DND-41 (cell line): ENCODE measurements at regions not wholly inside any gene's neighbourhood (a gene's known extent, or its start where the extent isn't known, plus 50 kb on each side); places are given as distances from the start of the nearest gene placed in this dataset.

Source experiments
- ATAC-seq: fragments of 200-7000 bp; cut with Tn5 transposase; 3 replicates; pipeline ENCODE4 v1.9.1; 2021; ENCODE audit warnings: low read depth; ENCODE audit not compliant: insufficient read depth
- DNase-seq: peaks from one replicate; pipeline ENCODE4 v3.0.0-alpha.2; 2020
- H2AFZ ChIP-seq: 2 replicates; pipeline ENCODE4 v1.6.0; 2012; ENCODE audit warnings: low read depth, low read length
- H3K27ac ChIP-seq: 2 replicates; pipeline ENCODE4 v1.5.1; 2012; ENCODE audit warnings: low read length, inconsistent platforms
- H3K27me3 ChIP-seq: fragments of 200-600 bp; sonication (generic); 2 replicates; pipeline ENCODE4 v1.6.0; 2012; ENCODE audit warnings: low read length, mild to moderate bottlenecking, inconsistent platforms; ENCODE audit not compliant: insufficient read depth, poor library complexity
- H3K36me3 ChIP-seq: 2 replicates; pipeline ENCODE4 v1.5.1; 2012; ENCODE audit warnings: low read length, inconsistent platforms; ENCODE audit not compliant: insufficient read depth
- H3K4me1 ChIP-seq: 2 replicates; pipeline ENCODE4 v1.5.1; 2012; ENCODE audit warnings: mild to moderate bottlenecking, low read length; ENCODE audit not compliant: insufficient read depth
- H3K4me2 ChIP-seq: 2 replicates; pipeline ENCODE4 v1.6.0; 2012; ENCODE audit warnings: mild to moderate bottlenecking, moderate library complexity, low read length, inconsistent platforms; ENCODE audit not compliant: insufficient read depth
- H3K4me3 ChIP-seq, 2 experiments: fragments of 200-600 bp in 1 of 2; shearing (Covaris generic) in 1 of 2; 2 replicates each; pipeline ENCODE4 v1.5.1; 2012 to 2016; ENCODE audit warnings: inconsistent platforms in 2 of 2, low read length in 2 of 2, mild to moderate bottlenecking in 2 of 2, low read depth in 1 of 2, moderate library complexity in 1 of 2
- H3K79me2 ChIP-seq: 2 replicates; pipeline ENCODE4 v1.6.0; 2012; ENCODE audit warnings: low read length, inconsistent platforms; ENCODE audit not compliant: insufficient read depth
- H3K9ac ChIP-seq: 2 replicates; pipeline ENCODE4 v1.6.0; 2012; ENCODE audit warnings: low read depth, mild to moderate bottlenecking, inconsistent platforms, low read length, moderate library complexity
- H3K9me3 ChIP-seq: 2 replicates; pipeline ENCODE4 v1.5.1; 2012; ENCODE audit warnings: low read length, moderate library complexity, mild to moderate bottlenecking, inconsistent platforms; ENCODE audit not compliant: insufficient read depth, severe bottlenecking
- H4K20me1 ChIP-seq: 2 replicates; pipeline ENCODE4 v1.6.0; 2012; ENCODE audit warnings: low read length; ENCODE audit not compliant: insufficient read depth
- EZH2 ChIP-seq: IDR thresholded peaks from 3 replicates; pipeline ENCODE4 v1.6.1; 2012; ENCODE audit warnings: borderline replicate concordance, low read depth, mild to moderate bottlenecking, moderate library complexity, low read length, inconsistent platforms; ENCODE audit not compliant: severe bottlenecking
- TF ChIP-seq, protein P1 (sequence below): IDR thresholded peaks from 2 replicates; pipeline ENCODE4 v1.5.1; 2012; ENCODE audit warnings: borderline replicate concordance, low read length, moderate library complexity, mild to moderate bottlenecking; ENCODE audit not compliant: poor library complexity, severe bottlenecking; ENCODE audit errors: extremely low read depth

- Histone ChIP-seq H3K9ac (no peak overlapping the region), H3K27ac (no peak overlapping the region), H3K4me1 (no peaks in the 10 kb centered on the region), H2AFZ (no peak overlapping the region), H3K4me2 (no peak overlapping the region), H4K20me1 (no peaks in the 10 kb centered on the region), H3K27me3 (no peaks in the 10 kb centered on the region), H3K9me3 (peaks cover 4% of the 10 kb centered on the region), H3K79me2 (no peaks in the 10 kb centered on the region), H3K4me3 (no peak overlapping the region), H3K36me3 (no peaks in the 10 kb centered on the region)
- DNase-seq (no peak), ATAC-seq (no peak)
- no peak for TF ChIP-seq EZH2
- TF ChIP-seq, protein P1, sequence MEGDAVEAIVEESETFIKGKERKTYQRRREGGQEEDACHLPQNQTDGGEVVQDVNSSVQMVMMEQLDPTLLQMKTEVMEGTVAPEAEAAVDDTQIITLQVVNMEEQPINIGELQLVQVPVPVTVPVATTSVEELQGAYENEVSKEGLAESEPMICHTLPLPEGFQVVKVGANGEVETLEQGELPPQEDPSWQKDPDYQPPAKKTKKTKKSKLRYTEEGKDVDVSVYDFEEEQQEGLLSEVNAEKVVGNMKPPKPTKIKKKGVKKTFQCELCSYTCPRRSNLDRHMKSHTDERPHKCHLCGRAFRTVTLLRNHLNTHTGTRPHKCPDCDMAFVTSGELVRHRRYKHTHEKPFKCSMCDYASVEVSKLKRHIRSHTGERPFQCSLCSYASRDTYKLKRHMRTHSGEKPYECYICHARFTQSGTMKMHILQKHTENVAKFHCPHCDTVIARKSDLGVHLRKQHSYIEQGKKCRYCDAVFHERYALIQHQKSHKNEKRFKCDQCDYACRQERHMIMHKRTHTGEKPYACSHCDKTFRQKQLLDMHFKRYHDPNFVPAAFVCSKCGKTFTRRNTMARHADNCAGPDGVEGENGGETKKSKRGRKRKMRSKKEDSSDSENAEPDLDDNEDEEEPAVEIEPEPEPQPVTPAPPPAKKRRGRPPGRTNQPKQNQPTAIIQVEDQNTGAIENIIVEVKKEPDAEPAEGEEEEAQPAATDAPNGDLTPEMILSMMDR: no peak
Measured at GRCh38 chr2:2762166-2762908, 431.3 kb upstream of the MYT1L start.

- no peaks in the 10 kb centered on the region for H4K20me1 ChIP-seq
- no peak for TF ChIP-seq EZH2
- TF ChIP-seq, protein P1: no peak
- no peak overlapping the region for H3K4me3 ChIP-seq
- peaks cover 8% of the 10 kb centered on the region for H3K9me3 ChIP-seq
- no peak for ATAC-seq
- no peaks in the 10 kb centered on the region for H3K79me2 ChIP-seq
- H2AFZ ChIP-seq: no peak overlapping the region
- no peak for DNase-seq
- H3K4me1 ChIP-seq: no peaks in the 10 kb centered on the region
- H3K9ac ChIP-seq: no peak overlapping the region
- H3K36me3 ChIP-seq: no peaks in the 10 kb centered on the region
- H3K27me3 ChIP-seq: no peaks in the 10 kb centered on the region
- no peak overlapping the region for H3K27ac ChIP-seq
- H3K4me2 ChIP-seq: no peak overlapping the region
Measured at GRCh38 chr2:2758793-2759367, 427.8 kb upstream of the MYT1L start.

DNA sequence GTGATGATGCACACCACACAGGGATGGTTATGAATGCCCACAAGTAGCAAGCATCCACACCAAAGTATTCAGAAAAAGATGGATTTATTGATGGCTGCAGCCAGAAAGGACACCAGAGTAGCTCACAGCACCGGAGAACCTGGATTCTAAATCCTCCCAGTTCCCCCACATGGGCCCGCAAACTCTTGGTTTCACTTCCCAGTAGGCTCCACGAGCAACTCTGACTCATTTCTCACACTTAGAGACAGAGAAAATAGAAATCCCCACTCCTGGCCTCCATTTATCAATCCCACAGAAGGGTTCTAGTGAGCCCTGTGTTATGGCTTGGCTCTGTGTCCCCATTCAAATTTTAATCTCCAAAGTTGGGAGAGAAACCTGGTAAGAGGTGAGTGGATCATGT is 426.7 kb upstream of the MYT1L start:
- Histone ChIP-seq H3K4me3 (no peak overlapping the region), H4K20me1 (no peaks in the 10 kb centered on the region), H3K27me3 (no peaks in the 10 kb centered on the region), H2AFZ (no peak overlapping the region), H3K4me2 (no peak overlapping the region), H3K79me2 (no peaks in the 10 kb centered on the region), H3K27ac (no peak overlapping the region), H3K9me3 (peaks cover 15% of the 10 kb centered on the region), H3K4me1 (no peaks in the 10 kb centered on the region), H3K36me3 (no peaks in the 10 kb centered on the region), H3K9ac (no peak overlapping the region)
- DNase-seq (no peak), ATAC-seq (no peak)
- no peak for TF ChIP-seq EZH2
- TF ChIP-seq, protein P1: no peak
